NCI-H510A treated with DMSO at 0.1 percent for 48 hours (cell line): ENCODE measurements at regions not wholly inside any gene's neighbourhood (a gene's known extent, or its start where the extent isn't known, plus 50 kb on each side); places are given as distances from the start of the nearest gene placed in this dataset.
"Not testable (repeated sequence)": the region's sequence is repeated elsewhere in the genome, so short reads cannot be mapped to it uniquely, and the experiment has no call there.

Source experiments
- DNase-seq: peaks from one replicate; lab custom pipeline; 2025; lab: John Stamatoyannopoulos, UW

DNA sequence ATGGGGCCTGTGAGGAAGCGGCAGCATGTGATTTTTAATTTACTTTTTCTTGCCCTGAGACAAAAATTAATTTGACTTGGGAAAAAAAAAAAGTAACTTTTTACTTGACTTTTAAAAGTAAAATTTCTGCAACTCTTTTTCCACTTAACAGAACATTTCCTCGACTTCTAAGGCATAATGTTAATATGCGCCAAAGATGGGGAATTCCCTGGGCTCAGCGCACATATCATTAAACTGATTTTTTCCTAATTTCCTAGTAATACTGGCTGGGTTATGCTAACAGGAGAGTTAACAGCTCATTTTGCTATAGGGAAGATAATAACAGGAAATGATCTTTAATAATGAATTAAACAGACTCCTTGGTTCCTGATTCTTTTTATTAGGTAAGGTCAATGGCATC, 120.6 kb upstream of the CDH5 start:
- no peak for DNase-seq

DNA sequence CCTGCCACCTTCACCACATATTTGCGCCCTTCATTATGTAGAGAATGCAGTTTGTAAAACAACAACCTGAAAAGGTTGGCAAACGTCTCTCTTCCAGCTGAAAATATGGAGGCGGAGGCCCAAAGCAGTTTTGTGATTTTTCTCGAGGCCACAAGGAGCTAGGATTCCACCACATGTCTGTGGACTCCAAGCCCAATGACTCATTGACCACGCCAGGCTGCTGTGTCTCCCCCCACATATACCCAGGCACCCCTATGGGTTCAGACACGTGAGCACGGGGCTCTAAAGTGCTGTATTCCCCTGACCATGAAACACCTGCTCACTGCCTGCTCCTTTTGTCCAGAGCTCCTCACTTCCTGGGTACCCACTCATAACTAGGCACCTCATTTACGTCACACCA, 121.4 kb upstream of the CDH5 start:
- DNase-seq: no peak

DNA sequence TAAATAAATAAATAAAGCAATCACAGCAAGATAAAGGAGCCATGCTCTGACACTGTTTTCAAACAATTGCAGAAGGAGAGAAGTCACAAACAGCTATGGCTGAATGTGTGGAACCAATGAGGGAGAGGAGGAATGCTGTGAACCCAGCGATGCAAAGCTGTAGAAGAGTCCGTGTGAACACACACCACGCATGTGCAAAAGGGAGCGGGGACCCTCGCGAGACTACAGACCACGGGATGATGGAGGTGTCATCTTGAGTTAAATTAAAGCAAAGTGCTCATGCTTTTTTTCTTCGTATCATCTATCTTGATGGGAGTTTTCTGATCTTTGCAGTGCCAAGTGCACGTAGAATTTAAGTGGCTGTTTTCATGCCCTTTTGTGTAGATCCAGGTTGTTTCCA, 123.8 kb upstream of the CDH5 start:
- DNase-seq: no peak

DNA sequence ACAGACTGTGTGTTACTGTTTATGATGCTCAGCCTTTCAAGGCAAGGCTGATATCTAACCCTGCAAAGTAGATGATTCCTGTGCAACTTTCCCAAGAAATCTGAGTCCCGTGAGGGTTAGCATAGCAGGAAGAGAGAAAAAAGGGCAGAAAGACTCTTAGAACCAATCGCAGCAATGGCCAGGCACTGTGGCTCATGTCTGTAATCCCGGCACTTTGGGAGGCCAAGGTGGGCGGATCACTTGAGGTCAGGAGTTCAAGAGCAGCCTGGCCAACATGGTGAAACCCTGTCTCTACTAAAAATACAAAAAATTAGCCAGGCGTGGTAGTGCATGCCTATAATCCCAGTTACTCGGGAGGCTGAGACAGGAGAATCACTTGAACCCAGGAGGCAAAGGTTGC, 124.3 kb upstream of the CDH5 start:
- not testable (repeated sequence) for DNase-seq

DNA sequence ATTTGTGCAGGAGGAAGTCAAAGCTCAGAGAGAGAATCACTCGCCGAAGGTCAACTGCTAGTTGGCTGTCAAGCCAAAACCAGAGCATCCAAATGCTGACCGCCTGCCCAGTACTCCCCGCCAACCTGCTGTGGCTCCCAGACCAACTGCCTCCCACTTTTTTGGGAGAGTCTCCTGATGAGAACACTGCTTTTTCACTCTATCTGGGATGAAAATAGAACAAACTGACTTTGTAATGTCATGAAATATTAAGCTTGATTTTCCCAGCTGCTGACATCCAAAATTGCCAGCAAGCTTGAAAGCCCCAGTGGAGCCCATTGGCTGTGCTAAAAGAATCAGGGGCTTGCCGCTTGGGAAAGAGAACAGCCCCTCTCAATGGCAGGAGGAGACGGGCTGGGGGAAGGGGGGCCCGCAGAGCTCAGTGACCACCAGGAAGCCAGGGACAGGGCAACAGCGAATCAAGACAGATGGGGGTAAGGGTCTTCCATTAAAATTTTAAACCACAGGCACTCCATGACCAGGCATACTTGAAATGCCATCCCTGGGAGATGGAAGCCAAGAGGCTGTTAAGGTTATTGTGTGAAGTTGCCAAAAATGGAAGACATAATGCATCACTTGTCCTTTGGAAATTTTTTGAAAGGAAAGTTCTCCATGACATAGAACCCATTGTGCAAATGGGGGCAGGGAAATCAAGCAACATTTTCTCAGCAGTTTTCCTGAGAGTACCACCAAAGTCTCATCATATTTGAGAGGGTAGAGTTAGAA, 125.7 kb upstream of the CDH5 start:
- no peak for DNase-seq

DNA sequence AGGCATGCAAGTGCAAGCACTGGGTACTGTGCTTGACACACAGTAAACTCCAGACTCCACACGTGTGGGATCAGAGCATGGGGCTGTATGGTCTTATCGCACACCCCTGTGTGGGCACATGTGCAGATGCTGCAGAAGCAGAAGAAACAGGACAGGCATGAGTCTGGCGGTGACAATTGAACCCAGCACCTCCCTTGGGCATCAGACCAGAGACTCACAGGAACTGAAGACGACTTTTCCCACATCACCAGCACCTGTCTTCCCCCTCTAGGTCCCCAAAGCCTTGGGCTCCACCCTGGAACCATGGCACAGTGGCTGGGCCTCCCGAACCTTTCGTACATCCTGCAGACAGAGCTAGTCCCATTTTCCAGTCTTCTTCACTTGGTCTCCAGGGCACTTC, 126.4 kb upstream of the CDH5 start:
- DNase-seq: no peak

DNA sequence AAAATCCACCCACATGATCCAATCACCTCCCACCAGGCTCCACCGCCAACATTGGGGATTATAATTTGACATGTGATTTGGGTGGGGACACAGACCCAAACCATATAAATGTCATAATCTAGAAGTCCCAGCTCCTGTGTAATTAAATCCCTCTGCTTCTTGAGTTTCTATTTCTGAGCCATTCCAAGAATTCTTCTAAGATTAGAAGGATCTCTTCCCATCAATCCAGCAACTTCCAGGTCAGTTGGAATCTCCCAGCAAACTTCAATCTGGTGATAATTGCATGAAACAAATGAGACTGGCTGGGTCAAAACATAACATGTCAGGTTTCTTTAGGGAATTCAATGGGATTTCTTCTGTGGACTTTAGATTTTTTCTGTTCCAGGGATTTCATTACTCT, 127.8 kb upstream of the CDH5 start:
- DNase-seq: no peak

DNA sequence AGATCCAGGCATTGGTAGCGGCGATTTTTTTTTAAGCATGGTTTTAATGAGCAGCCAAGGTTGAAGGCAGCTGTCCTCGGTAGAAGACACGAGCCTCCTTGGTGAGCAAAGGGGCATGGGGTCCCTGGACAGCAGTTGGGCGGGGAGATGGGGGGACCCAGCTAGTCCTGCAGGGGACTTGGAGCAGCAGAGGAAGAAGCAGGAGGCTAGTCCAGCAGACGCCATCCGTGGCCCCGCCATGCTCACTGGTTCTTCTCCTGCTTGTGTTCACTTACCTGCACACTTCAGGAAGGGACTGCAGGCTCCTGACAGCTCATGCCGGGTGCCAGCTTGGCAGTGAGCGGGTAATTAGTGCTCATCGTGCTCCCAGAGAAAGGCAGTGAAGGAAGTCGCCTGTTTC, 130.2 kb upstream of the CDH5 start:
- no peak for DNase-seq

DNA sequence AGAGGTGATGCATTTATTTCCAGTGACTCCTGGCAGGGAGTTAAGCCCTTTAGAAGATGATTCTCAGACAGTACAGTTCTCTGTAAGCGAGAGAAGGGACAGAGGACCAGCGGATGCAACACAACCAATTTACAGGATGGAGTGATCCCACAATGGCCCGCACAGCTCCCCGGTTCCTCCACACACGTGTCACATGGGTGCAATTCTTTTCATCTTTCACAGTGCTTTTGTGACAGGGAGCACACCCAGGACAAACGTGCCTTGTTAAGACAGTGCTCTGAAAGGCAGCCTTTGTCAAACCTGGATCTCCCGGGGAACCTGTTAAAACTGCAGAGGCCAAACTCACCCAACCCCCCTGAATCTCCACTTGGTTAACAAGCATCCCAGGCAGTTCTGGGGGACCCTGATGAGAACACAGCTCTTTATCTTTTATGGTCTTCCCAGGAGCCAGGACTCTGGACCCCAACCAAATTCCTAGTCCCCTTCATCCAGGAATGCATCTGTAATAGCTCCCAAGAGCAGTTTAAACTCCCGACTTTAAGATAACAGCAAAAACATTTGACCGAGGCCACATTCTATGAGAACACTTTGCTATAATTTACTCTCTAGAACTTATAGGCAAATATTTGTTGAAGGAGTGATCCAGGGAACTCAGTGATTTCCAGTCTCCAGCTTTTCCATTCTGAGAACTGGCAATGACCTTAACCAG, 134.9 kb upstream of the CDH5 start:
- DNase-seq: no peak

DNA sequence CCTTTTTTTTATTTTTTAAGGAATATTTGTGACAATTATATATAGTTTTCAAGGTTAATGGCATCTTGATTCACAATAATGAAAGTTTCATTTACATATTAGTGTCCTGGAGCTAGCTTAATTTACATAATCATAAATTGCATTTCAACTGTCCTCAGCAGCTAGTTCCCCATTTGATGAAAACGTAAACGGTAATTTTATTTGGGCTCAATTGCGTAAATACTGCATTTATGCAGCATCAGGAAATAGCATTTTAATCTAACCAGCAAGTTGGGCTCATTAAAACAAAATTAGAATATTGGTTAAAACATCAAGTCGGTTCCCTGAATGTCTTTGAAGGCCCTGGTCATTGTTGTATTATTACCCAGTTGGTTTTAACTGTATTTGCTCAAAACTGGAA, 136.8 kb upstream of the CDH5 start:
- DNase-seq: no peak

DNA sequence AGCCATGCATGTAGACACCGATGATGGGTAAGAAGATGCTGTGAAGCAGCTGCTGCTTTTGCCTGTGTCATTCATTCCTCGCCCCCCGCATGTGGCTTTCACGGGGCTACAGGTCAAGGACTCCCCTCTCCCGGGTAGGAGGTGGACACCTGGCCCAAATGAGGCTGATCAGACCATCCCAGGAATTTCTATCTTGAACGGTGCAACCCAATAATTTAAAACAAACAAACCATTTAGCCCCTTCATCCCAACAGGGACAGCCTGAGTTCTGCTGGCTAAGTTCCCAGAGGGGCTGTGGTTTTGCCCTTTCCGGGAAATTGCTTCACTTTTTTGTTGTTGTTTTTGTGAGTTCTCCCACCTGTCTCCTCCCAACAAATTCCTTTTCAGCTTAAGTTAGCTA, 137.7 kb upstream of the CDH5 start:
- no peak for DNase-seq

DNA sequence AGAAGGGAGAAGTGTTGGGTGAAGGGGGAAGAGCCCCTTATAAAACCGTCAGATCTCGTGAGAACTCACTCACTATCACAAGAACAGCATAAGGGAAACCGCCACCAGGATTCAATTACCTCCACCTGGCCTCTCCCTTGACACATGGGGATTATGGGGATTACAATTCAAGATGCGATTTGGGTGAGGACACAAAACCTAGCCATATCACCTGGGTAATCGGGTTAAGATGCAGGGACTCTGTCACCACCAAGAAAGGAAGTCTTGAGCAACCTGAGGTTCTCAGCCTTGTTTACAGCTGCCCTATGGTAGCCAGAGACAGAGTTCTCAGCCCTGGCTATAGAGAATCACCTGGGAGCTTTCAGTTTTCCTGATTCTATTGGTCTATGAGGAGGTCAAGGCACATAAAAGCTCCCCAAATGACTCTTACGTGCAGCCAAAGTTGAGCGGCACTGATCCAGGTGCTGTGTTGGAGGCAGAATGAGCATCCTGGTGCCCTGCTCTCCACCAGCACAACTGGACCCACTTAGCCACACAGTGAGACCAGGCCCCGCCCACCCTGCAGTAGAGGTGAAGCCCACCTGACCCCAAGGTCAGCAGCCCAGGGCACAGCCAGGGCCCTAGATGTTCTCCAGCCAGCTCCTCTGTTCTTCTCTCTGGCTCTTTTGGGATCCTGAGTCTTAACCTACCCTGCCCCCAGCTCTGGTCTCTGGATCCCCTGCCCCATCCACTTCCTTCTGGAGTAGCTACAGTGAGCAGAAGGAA, 138.5 kb upstream of the CDH5 start:
- DNase-seq: no peak

DNA sequence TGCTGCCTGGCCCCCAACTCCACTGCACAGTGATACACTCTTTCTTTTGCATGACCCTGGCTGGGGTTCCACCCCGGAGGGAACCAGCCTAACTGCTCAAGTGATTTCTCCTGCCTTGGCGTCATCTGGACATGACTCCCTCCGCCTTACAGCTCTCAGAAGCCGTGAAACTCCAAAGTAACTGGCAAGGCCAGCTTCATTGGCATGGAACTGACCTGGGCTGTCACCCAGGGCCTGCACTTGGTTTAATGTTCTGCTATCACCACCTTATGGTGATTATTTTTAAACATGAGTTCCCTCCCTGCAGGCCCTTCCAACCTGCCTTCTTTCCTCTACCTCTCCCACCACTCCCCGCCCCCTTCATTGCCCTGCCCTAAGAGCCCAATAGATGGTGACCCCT, 139.7 kb upstream of the CDH5 start:
- no peak for DNase-seq

DNA sequence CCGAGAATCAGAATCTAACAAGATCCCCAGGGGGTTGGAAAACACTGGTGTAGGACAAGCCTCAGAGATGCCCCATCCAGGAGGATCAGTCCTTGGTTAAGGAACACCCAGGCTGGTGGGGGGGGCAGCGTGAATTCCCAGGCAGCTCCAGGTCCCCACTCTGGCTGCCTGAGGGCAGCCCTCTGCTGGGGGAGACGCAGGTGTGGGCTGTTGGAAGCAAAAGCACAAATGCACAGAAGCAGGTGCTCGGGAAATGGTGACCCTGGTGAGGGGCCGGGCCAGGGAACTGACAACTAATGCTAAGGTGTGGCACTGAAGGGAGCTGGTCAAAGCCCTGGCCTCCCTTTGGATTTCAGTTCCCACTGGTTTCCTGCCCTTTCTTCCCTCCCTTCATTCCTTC, 140.8 kb upstream of the CDH5 start:
- DNase-seq: no peak

DNA sequence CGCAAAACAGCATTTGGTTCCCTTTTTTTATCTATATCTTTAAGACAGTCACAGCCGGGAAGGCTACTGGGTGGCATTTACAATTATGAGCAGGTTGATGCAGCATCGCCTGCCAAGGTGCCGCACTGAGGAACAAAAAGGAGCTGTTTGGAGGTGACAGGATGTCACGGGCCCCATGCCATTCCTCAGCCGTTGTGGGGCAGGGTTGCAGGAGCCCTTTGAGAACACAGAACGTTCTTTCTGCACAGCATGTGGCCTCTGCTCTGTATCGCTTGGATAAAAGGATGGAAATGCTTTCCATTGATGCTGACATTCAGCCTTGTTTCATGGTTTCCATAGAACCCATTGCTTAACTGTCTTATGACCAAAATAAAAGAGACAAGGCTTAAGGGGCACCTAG, 141.9 kb upstream of the CDH5 start:
- no peak for DNase-seq

DNA sequence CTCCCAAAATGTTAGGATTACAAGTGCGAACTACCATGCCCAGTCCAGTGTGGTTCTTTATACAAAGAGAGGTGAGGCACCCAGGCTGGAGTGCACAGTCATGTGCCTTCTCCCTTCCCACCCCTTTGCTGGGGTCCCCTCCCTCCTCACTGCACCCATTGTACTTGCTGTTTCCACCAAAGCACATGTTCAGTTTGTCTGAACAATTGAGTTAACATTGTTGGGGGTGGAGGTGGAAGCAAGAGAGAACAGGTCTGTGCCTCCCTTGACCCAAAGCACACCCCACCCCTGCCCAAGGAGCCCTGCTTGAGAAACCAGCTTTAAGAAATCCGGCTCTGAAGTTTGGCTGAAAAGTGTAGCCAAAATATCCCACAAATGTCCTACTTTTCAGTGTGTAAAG, 142.3 kb upstream of the CDH5 start:
- no peak for DNase-seq

DNA sequence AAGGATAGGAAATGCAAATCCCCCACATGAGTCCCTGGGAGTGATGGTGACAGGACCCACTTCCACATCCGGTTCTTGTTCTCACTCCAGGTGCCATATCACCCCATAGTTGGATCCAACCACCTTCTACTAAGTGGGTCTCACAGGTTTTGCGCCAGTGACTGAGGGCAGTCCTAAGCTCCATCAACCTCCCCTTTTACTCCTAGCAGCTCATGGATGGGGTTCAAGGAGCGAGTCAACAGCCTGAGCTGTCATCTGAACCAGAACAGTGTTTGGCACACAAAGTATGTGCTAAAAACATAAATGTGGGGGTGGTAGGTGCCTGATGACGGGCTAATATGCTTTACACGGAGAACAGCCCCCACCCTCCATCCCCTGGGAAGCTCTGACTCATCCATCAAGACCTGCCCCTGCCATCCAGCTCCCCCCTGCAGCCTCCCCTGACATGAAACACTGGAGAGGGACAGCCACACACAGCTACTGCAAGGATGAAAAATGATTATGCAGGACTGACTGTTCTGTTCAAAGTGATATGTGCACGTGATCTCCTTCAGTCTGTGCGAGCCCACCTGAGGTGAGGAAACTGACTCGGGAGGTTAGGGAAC, 143.2 kb upstream of the CDH5 start:
- DNase-seq: no peak

DNA sequence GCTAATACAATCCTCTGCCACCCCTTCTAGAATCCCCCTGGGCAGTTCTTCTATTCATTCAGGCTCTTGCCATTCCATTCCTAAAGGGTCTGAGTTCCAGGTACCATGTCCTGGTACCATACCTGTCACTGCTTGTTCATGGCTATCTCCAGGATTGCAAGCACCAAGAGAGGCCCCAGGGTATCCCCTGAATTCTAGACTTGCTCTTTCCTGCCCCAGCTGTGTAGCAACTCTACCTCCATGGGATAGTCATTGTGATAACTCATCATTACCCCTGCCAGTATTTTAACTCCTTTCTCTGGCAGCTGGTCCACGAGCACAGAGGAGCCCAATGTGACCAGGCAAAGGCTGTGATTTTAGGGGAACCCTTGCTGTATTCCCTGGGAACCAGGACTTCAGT, 143.7 kb upstream of the CDH5 start:
- DNase-seq: no peak

DNA sequence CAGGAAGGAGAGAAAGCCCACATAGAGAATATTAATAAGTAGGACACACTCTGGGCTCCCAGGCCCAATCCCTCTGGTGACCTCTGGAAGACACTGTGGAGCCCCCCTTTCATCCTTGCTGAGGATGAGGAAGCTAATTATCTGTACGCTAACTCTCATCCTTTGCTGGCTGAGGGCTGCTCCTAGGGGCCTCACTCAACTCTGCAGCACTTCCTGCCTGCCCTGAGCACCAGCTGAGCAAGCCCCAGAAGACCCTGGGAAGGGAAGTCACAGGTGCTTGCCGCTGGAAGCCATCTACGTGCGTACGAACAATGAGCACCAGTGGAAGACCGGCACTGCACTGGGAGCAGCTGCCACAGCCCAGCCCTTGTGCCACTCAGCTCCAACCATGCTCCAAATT, 145.8 kb upstream of the CDH5 start:
- no peak for DNase-seq

DNA sequence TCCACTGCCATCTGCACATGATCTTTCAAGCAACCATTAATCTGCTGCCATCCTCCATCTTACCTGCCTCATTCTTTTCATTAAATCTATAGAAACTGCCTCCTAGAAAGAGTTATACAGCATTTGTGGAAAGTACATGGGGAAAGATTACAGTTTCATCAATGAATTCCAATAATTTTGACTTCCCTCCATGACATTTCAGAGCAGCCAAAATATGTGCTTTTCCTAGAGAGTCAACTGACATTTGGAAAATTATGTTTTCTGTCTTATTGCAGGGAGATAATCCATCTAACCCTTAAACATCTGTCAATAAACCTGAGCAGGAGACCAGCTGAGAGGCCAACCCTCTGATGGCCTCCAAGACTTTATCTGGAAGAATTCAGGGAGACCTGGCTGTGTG, 147.0 kb upstream of the CDH5 start:
- no peak for DNase-seq

DNA sequence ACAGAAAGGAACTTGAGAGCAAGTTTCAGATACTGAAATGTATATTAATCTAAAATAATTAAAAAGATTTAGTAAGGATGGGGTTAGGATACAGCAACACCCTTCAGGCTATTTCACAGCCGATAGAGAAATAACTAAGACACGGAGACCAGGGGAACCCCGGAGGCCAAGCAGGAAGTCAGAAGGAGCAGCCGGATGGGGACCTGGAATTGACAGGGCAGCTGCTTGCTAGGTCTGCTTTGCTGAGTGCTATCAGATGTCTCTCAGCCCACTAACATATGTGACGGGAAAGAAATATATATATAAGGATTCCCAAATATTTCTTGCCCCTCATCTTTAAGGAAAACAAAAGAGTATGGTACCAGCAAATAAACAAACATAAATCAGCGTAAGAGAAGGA, 154.1 kb upstream of the CDH5 start:
- peak; percentile 13 for DNase-seq

DNA sequence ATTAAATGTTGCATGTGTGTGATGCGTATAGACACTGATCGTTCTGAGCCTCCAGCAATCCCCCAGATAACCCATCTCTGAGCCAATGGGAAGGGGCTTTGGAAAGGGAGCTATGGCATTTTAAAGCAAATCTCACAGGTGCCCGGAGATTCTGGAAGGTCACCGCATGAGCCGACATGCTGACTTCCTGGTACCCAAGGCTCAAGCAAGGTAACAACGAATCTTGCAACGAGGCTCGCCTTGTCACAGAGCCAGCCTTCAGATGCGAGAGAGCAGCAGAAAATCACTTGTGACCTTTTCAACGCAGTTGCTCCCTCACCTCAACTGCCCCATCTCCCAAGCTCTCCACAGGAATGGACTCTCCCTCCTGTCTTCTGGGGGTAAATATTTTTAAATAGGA, 154.8 kb upstream of the CDH5 start:
- no peak for DNase-seq

DNA sequence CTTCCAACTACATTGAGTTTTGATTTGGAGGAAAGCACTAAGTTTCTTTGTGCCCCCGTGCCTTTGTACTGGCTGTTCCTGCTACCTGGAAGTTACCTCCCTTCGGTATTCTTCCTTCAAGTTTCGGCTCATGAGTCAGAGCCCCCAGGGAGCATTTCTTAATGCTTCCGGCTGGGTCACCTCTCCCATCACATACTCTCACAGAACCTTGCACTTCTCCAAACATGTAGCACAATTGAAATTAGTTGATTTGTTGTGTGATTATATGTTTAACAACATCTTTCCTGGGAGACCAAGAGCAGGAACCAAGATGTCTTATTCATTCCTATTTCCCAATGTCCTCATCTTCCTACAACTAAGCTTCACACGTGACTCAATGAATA, 158.6 kb upstream of the CDH5 start:
- no peak for DNase-seq
